ENCODE measurements at regions not wholly inside any gene's neighbourhood (a gene's known extent, or its start where the extent isn't known, plus 50 kb on each side); places are given as distances from the start of the nearest gene placed in this dataset.

GRCh38 chr3:24684506-24685023 is 189.9 kb upstream of the THRB start:
- no peak overlapping the region for H3K4me3 ChIP-seq
- H3K4me1 ChIP-seq, result peaks cover 23% of the 10 kb centered on the region
- TF ChIP-seq CBX8 (IDR thresholded peaks at IDR 0.05) (no peak), PHF8 (IDR thresholded peaks at IDR 0.05; ENCODE audit: borderline replicate concordance, low read depth) (no peak), JUNB (IDR thresholded peaks at IDR 0.05) (no peak), EP300 (IDR thresholded peaks at IDR 0.05) (no peak), KDM1A (IDR thresholded peaks at IDR 0.05; ENCODE audit: low read depth) (no peak), KDM5A (IDR thresholded peaks at IDR 0.05) (no peak), TFCP2L1 (CRISPR knock-in tag; IDR thresholded peaks at IDR 0.05) (no peak), NFE2L2 (conservative IDR thresholded peaks at IDR 0.05; ENCODE audit: low read length) (no peak), NPAS2 (CRISPR knock-in tag; IDR thresholded peaks at IDR 0.05; ENCODE audit: borderline replicate concordance) (no peak), MAX (IDR thresholded peaks at IDR 0.05) (no peak), RCOR1 (IDR thresholded peaks at IDR 0.05; ENCODE audit: low read depth, low read length) (no peak), HOXB5 (CRISPR knock-in tag; IDR thresholded peaks at IDR 0.05) (no peak), BCL3 (IDR thresholded peaks at IDR 0.05) (no peak), NR3C1 (IDR thresholded peaks at IDR 0.05) (no peak), HMGXB4 (CRISPR knock-in tag; IDR thresholded peaks at IDR 0.05; ENCODE audit: borderline replicate concordance) (no peak)
- POLR2A ChIA-PET, result no interaction called here
- CTCF ChIA-PET, result interaction anchor here (0.6 to 6.7 kb wide), 25 partner anchors 9 to 909 kb away, joined by 3 to 44 read pairs (median 5); no protein-coding TSS in a partner anchor
- FAIRE-seq, result no peak
- DNase-seq (ENCODE audit: low read depth in 1 of 2, low spot score in 1 of 2), result no peak
- no peak overlapping the region for H3K27ac ChIP-seq
- no peak for ATAC-seq
- H3K9me3 ChIP-seq, result no peaks in the 10 kb centered on the region
- H3K4me2 ChIP-seq, result no peak overlapping the region
- WGBS (ENCODE audit: missing lambda C conversion rate), result 78% methylated on average over 6 of the region's 6 CpGs

- FAIRE-seq, result no peak
- DNase-seq (ENCODE audit: low read depth in 1 of 2, low spot score in 1 of 2), result no peak
These were observed 192.2 kb upstream of the THRB start for GRCh38 chr3:24686808-24687207.

More at GRCh38 chr3:24686808-24687207, 192.2 kb upstream of the THRB start:
- ChIA-PET POLR2A (no interaction called here), CTCF (interaction anchor here (0.8 to 1.0 kb wide), 2 partner anchors 13 to 24 kb away, joined by 3 read pairs; no protein-coding TSS in a partner anchor)
- no peak for TF ChIP-seq MAX (IDR thresholded peaks at IDR 0.05)
- TF ChIP-seq POLR2A (IDR thresholded peaks at IDR 0.05; ENCODE audit: low read length), result no peak
- no peak for TF ChIP-seq RCOR1 (IDR thresholded peaks at IDR 0.05; ENCODE audit: low read depth, low read length)
- TF ChIP-seq MAZ (IDR thresholded peaks at IDR 0.05; ENCODE audit: borderline replicate concordance, low read depth, low read length), result no peak
- TF ChIP-seq CBX2 (IDR thresholded peaks at IDR 0.05; ENCODE audit: borderline replicate concordance, low read depth), result no peak
- TF ChIP-seq USF2 (IDR thresholded peaks at IDR 0.05), result no peak
- no peak for TF ChIP-seq TFCP2L1 (CRISPR knock-in tag; IDR thresholded peaks at IDR 0.05)
- no peak for TF ChIP-seq CHD4 (IDR thresholded peaks at IDR 0.05; ENCODE audit: borderline replicate concordance)
- no peak for TF ChIP-seq REST (IDR thresholded peaks at IDR 0.05)
- no peak for TF ChIP-seq NR3C1 (IDR thresholded peaks at IDR 0.05)
- TF ChIP-seq HOXB13 (CRISPR knock-in tag; IDR thresholded peaks at IDR 0.05; ENCODE audit: low read depth), result no peak
- WGBS (ENCODE audit: missing lambda C conversion rate), result 5% methylated on average over 1 of the region's 1 CpG
- Histone ChIP-seq H3K9me3 (no peaks in the 10 kb centered on the region), H3K27ac (no peak overlapping the region), H3K4me3 (no peak overlapping the region), H3K4me2 (no peak overlapping the region), H3K4me1 (peaks cover 23% of the 10 kb centered on the region)
- no peak for ATAC-seq
